ENCODE measurements at regions not wholly inside any gene's neighbourhood (a gene's known extent, or its start where the extent isn't known, plus 50 kb on each side); places are given as distances from the start of the nearest gene placed in this dataset.

DNA sequence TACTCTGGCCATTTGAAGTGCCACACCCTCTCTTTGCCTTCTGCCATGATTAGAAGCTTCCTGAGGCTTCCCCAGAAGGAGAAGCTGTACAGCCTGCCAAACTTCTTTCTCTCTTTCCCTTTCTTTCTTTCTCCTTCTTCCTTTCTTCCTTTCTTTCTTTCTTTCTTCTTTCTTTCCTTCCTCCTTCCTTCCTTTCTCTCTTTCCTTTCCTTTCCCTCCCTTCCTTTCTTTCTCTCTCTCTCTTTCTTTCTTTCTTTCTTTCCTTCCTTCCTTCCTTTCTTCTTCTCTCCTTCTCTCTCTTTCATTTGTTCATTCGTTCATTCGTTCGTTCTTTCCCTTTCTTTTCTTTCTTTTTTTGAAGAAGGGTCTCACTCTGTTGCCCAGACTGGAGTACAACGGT lies 931.0 kb downstream of the TTLL7 start:
- H3K4me3 ChIP-seq = no peak overlapping the region
- TF ChIP-seq, protein P1, sequence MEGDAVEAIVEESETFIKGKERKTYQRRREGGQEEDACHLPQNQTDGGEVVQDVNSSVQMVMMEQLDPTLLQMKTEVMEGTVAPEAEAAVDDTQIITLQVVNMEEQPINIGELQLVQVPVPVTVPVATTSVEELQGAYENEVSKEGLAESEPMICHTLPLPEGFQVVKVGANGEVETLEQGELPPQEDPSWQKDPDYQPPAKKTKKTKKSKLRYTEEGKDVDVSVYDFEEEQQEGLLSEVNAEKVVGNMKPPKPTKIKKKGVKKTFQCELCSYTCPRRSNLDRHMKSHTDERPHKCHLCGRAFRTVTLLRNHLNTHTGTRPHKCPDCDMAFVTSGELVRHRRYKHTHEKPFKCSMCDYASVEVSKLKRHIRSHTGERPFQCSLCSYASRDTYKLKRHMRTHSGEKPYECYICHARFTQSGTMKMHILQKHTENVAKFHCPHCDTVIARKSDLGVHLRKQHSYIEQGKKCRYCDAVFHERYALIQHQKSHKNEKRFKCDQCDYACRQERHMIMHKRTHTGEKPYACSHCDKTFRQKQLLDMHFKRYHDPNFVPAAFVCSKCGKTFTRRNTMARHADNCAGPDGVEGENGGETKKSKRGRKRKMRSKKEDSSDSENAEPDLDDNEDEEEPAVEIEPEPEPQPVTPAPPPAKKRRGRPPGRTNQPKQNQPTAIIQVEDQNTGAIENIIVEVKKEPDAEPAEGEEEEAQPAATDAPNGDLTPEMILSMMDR (IDR thresholded peaks at IDR 0.05 in 4 of 5, conservative IDR thresholded peaks at IDR 0.05 in 1 of 5) = no peak
- TF ChIP-seq POLR2A (IDR thresholded peaks at IDR 0.05) = no peak
- no peak overlapping the region for H3K27ac ChIP-seq
- in situ Hi-C loops (cut with MboI; ENCODE audit: low sequenced_read_pairs in 4 of 4) (no loop called here), intact Hi-C loops (cut with DNase I; ENCODE audit: low total_unique reads) (no loop called here)
- H3K36me3 ChIP-seq = no peaks in the 10 kb centered on the region
- no peaks in the 10 kb centered on the region for H3K27me3 ChIP-seq
- no peak for DNase-seq
- no peak for ATAC-seq
- no peaks in the 10 kb centered on the region for H3K4me1 ChIP-seq
- H3K9me3 ChIP-seq = no peaks in the 10 kb centered on the region

DNA sequence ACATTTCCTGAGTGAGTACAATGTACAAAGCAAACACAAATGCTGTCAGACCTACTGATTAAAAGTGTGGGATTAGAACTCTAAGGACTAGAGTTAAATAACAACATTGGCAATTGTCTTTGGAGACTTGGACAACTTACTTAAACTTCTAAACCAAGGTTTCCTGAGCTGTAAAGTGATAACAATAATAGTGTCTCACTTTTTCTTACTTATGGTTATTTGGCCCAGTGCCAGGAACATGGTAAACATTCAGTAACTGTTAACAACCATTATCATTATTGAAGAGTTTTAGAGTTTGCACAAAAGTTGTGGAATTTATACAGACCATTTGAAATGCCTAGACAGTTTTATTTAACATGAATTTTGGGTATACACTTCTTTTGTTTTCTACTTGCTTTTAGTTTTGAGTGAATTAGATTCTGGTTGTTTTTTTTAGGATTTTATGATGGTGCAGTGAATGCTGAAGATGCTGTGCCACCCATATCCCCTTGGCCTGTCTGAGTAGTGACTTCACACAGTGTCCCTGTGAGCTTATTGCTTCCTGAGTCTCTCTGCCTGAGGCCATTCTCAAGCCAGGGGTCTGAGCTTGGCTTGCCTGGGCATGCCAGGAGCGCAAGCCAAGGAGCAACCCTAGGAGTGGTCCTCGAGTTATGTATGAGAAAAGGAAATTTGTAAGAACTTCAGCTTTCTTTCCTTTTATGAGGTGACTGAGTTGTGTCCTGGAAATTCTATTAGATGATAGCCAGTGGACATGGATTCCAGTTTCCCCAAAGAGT lies 932.8 kb downstream of the TTLL7 start:
- H3K27ac ChIP-seq = no peak overlapping the region
- no peaks in the 10 kb centered on the region for H3K4me1 ChIP-seq
- in situ Hi-C loops (cut with MboI; ENCODE audit: low sequenced_read_pairs in 4 of 4) = no loop called here
- no peak for ATAC-seq
- intact Hi-C loops (cut with DNase I; ENCODE audit: low total_unique reads) = no loop called here
- DNase-seq = no peak
- H3K27me3 ChIP-seq = no peaks in the 10 kb centered on the region
- H3K9me3 ChIP-seq = no peaks in the 10 kb centered on the region
- no peak overlapping the region for H3K4me3 ChIP-seq
- H3K36me3 ChIP-seq = no peaks in the 10 kb centered on the region
- TF ChIP-seq POLR2A (IDR thresholded peaks at IDR 0.05) = no peak

DNA sequence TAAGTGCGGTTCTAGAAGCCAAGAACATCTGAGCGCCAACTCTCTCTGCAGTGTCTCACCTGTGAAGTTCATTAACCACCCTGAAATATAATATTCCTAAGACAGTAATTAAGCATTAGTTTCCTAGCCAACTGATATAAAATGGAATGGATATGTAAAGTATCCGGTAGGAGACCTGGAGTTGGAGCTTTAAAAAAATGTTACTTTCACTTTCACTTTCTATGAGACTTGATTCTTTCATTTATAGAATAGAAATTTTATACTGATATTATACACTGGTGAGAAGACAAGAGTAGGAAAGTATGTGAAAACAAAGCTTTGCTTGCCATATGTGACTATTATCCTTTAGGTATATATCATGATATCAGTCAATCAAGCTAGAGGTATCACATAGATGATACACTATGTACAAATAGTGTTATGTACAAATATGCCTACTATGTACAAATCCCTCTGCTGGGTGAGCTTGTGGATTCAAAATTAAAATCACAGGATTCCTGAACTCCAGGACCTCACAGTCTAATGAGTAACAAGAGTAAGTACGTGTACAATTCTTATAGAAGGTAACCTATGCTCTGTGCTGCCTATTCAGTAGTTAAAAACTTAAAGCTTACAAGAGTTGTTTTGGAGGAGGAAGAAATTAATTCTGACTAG lies 934.2 kb downstream of the TTLL7 start:
- no peak for ATAC-seq
- intact Hi-C loops (cut with DNase I; ENCODE audit: low total_unique reads) = no loop called here
- TF ChIP-seq POLR2A (IDR thresholded peaks at IDR 0.05) = no peak
- TF ChIP-seq, protein P1 (IDR thresholded peaks at IDR 0.05 in 4 of 5, conservative IDR thresholded peaks at IDR 0.05 in 1 of 5) = no peak

DNA sequence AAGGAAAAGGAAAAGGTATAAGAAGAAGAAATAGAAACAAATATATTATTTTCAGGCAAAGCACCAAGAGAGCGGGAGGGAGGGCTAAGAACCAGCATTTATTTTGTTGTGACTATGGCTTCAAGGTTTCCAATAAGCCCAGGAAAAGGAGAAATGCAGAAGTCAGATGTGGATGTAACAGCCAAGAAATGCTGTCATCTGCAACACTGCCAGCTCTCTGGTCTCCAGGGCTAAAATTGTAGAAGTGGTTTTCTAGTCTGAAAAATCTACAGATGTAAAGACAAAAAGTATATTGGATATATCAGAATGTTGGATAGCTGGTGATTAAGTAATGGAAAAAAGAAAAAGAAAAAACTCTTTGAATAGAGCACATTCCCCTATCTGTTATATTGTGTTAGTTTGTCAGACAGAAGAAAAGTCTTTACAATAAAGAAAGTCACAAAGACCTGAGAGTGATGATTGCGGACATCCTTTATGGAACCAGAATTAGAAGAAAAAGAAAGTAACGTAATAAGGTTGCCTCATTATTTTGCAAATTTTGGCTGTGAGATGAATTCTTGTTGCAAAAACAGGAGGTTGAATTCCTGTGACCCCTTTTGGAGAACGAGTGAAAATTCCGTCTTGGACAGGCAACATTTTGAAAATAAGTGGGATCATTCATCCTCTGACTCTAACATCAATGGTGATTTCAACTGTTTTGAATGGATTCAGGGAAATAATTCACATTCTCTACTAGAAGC lies 938.1 kb downstream of the TTLL7 start:
- H3K9me3 ChIP-seq = no peaks in the 10 kb centered on the region
- in situ Hi-C loops (cut with MboI; ENCODE audit: low sequenced_read_pairs in 4 of 4) = no loop called here
- no peaks in the 10 kb centered on the region for H3K27me3 ChIP-seq
- no peaks in the 10 kb centered on the region for H3K4me1 ChIP-seq
- no peaks in the 10 kb centered on the region for H3K36me3 ChIP-seq
- intact Hi-C loops (cut with DNase I; ENCODE audit: low total_unique reads) = no loop called here
- H3K4me3 ChIP-seq = no peak overlapping the region
- TF ChIP-seq POLR2A (IDR thresholded peaks at IDR 0.05) = no peak
- TF ChIP-seq, protein P1 (IDR thresholded peaks at IDR 0.05 in 4 of 5, conservative IDR thresholded peaks at IDR 0.05 in 1 of 5) = no peak
- no peak for ATAC-seq
- DNase-seq = no peak
- no peak overlapping the region for H3K27ac ChIP-seq

More for the DNA sequence above, 934.2 kb downstream of the TTLL7 start:
- Histone ChIP-seq H3K9me3 (no peaks in the 10 kb centered on the region), H3K4me3 (peak overlapping the region in 2 of 4 donors; percentile 26 to 46), H3K36me3 (no peaks in the 10 kb centered on the region), H3K4me1 (no peaks in the 10 kb centered on the region), H3K27me3 (no peaks in the 10 kb centered on the region), H3K27ac (no peak overlapping the region)
- in situ Hi-C loops (cut with MboI; ENCODE audit: low sequenced_read_pairs in 4 of 4) = no loop called here
- no peak for DNase-seq

DNA sequence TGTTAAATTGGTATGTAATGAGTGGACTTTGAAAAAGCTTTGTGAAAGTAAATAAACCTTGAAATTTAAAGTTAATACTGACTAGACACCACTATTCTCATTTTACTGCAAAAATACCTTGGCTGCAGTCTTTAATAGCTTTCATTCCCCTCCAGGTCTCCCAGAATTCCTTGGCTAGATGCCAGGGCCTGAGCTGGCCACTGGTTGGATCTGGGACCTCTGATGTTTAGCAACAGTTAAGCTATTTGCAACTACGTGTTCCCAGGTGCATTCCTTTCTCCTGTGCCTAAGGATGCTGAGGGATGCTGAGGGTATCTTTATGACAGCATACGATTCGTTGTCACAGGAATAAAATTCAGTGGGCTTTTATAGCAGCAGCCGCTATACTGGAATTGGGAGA lies 938.7 kb downstream of the TTLL7 start:
- H3K4me3 ChIP-seq = no peak overlapping the region
- TF ChIP-seq, protein P1 (IDR thresholded peaks at IDR 0.05 in 4 of 5, conservative IDR thresholded peaks at IDR 0.05 in 1 of 5) = no peak
- TF ChIP-seq POLR2A (IDR thresholded peaks at IDR 0.05) = no peak
- H3K27ac ChIP-seq = no peak overlapping the region
- no peaks in the 10 kb centered on the region for H3K9me3 ChIP-seq
- H3K4me1 ChIP-seq = no peaks in the 10 kb centered on the region
- H3K36me3 ChIP-seq = no peaks in the 10 kb centered on the region
- no peaks in the 10 kb centered on the region for H3K27me3 ChIP-seq
- intact Hi-C loops (cut with DNase I; ENCODE audit: low total_unique reads) (no loop called here), in situ Hi-C loops (cut with MboI; ENCODE audit: low sequenced_read_pairs in 4 of 4) (no loop called here)
- ATAC-seq = no peak
- no peak for DNase-seq

Data from gastrocnemius medialis (tissue), 4 donors.